ENCODE measurements at regions not wholly inside any gene's neighbourhood (a gene's known extent, or its start where the extent isn't known, plus 50 kb on each side); places are given as distances from the start of the nearest gene placed in this dataset.

DNA sequence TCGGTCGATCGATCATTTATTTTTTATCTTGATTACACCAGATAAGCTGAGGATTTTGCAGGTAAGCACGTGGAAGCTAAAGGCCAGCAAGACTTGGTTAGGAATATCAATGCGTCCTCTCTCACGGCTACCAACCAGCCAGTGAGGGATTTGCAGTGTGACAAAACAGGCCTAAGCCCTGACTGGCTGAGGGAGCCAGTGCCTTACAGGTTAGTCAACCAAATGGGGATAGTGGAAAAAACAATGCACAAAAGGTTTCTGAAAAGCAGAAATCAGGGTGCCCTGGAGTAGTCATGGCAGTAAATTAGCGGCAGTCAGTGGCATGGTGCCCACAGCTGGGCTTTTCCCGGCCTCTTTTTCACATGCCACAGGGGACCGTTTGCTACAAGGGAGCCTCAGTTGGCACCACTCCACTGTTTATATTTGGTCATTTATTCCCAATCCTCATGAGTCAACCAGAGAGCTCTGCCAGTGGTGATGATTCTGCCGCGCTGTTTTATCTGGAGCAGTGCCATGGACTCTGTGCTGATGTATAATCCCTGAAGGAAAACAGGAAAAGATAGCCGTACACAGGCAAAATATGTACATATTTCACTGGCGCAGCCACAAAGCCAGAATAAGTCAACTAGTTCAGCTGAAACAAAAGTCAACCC, 167.6 kb downstream of the RHOU start:
- TF ChIP-seq HDGF (IDR thresholded peaks at IDR 0.05; ENCODE audit: borderline replicate concordance) (no peak), NFRKB (IDR thresholded peaks at IDR 0.05) (no peak), ELF4 (IDR thresholded peaks at IDR 0.05) (no peak), FOXA1 (IDR thresholded peaks at IDR 0.05) (no peak), L3MBTL2 (conservative IDR thresholded peaks at IDR 0.05) (no peak), SP1 (IDR thresholded peaks at IDR 0.05) (no peak), SUZ12 (IDR thresholded peaks at IDR 0.05) (no peak), TARDBP (IDR thresholded peaks at IDR 0.05) (no peak), FOXM1 (IDR thresholded peaks at IDR 0.05; ENCODE audit: borderline replicate concordance) (no peak), BHLHE40 (IDR thresholded peaks at IDR 0.05; ENCODE audit: borderline replicate concordance) (no peak), LEF1 (IDR thresholded peaks at IDR 0.05; ENCODE audit: borderline replicate concordance) (no peak), FOXK2 (IDR thresholded peaks at IDR 0.05) (no peak), ARNT (IDR thresholded peaks at IDR 0.05) (no peak)
- TF ChIP-seq, protein P1, sequence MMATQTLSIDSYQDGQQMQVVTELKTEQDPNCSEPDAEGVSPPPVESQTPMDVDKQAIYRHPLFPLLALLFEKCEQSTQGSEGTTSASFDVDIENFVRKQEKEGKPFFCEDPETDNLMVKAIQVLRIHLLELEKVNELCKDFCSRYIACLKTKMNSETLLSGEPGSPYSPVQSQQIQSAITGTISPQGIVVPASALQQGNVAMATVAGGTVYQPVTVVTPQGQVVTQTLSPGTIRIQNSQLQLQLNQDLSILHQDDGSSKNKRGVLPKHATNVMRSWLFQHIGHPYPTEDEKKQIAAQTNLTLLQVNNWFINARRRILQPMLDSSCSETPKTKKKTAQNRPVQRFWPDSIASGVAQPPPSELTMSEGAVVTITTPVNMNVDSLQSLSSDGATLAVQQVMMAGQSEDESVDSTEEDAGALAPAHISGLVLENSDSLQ (IDR thresholded peaks at IDR 0.05), result no peak
